Prostate gland (tissue), 2 donors: ENCODE measurements at regions not wholly inside any gene's neighbourhood (a gene's known extent, or its start where the extent isn't known, plus 50 kb on each side); places are given as distances from the start of the nearest gene placed in this dataset.

Experiments used
- POLR2A ChIP-seq: fragments of 450-650 bp; IDR thresholded peaks from one replicate; pipeline ENCODE4 v1.6.1; 2016; ENCODE audit warnings: antibody characterized with exemption, mild to moderate bottlenecking
- POLR2AphosphoS5 ChIP-seq: sonication (generic); formaldehyde crosslinking; IDR thresholded peaks from one replicate; pipeline ENCODE4 v1.6.1; 2017; ENCODE audit warnings: antibody characterized with exemption
- TF ChIP-seq, protein P1 (sequence below), 4 experiments: fragments of 200-600 bp in 2 of 4; fragments of 450-650 bp in 2 of 4; sonication (generic) in 2 of 4; IDR thresholded peaks; 1 replicate in 3 of 4; 2 replicates in 1 of 4; pipeline ENCODE4 v1.5.1; 2016 to 2019; ENCODE audit warnings: antibody characterized with exemption in 4 of 4, mild to moderate bottlenecking in 2 of 4, moderate library complexity in 2 of 4

DNA sequence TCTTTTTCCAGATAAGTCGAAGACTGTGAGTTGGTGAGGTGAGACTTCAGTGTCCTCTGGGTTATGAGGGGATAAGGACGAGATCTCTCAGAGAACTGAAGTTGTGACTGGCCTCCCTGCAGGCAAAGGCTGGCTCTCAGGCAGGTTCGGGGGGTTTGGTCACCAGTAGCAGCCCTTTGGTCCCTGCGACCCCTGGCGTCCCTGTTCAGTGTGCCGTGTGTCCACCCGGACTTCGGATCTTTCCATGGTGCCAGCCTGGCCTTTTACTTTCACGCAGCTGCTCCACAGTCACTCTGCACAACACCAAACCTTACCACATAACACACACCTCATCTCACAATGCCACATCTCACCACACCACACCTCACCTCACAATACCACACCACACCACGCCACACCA, 131.9 kb downstream of the ERMARD start:
- TF ChIP-seq, protein P1, sequence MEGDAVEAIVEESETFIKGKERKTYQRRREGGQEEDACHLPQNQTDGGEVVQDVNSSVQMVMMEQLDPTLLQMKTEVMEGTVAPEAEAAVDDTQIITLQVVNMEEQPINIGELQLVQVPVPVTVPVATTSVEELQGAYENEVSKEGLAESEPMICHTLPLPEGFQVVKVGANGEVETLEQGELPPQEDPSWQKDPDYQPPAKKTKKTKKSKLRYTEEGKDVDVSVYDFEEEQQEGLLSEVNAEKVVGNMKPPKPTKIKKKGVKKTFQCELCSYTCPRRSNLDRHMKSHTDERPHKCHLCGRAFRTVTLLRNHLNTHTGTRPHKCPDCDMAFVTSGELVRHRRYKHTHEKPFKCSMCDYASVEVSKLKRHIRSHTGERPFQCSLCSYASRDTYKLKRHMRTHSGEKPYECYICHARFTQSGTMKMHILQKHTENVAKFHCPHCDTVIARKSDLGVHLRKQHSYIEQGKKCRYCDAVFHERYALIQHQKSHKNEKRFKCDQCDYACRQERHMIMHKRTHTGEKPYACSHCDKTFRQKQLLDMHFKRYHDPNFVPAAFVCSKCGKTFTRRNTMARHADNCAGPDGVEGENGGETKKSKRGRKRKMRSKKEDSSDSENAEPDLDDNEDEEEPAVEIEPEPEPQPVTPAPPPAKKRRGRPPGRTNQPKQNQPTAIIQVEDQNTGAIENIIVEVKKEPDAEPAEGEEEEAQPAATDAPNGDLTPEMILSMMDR (IDR thresholded peaks at IDR 0.05) = no peak
- TF ChIP-seq POLR2AphosphoS5 = no peak
- no peak for TF ChIP-seq POLR2A
